Esophagus squamous epithelium (tissue), 5 donors: ENCODE measurements at regions not wholly inside any gene's neighbourhood (a gene's known extent, or its start where the extent isn't known, plus 50 kb on each side); places are given as distances from the start of the nearest gene placed in this dataset.
"Not testable (repeated sequence)": the region's sequence is repeated elsewhere in the genome, so short reads cannot be mapped to it uniquely, and the experiment has no call there.

Experiments used
- DNase-seq: peaks from one replicate; lab custom pipeline; 2025; lab: John Stamatoyannopoulos, UW
- H3K27ac ChIP-seq, 4 donors: fragments of 200-600 bp; sonication (generic); one replicate each; pipeline ENCODE4 v1.5.1; 2016 to 2019; ENCODE audit warnings: mild to moderate bottlenecking in 1 of 4
- H3K27me3 ChIP-seq, 4 donors: fragments of 200-600 bp; sonication (generic); 1 replicate in 3 of 4; 2 replicates in 1 of 4; pipeline versions ENCODE4 v1.5.1 to v1.6.0; 2017 to 2021; ENCODE audit warnings: antibody characterized with exemption in 1 of 4
- H3K36me3 ChIP-seq, 3 donors: fragments of 200-600 bp; sonication (generic); one replicate each; pipeline ENCODE4 v1.5.1; 2016 to 2019
- H3K4me1 ChIP-seq, 3 donors: fragments of 200-600 bp; sonication (generic); one replicate each; pipeline ENCODE4 v1.5.1; 2017 to 2019
- H3K4me3 ChIP-seq, 4 donors: fragments of 200-600 bp; sonication (generic); 1 replicate in 3 of 4; 2 replicates in 1 of 4; pipeline ENCODE4 v1.5.1; 2016 to 2019; ENCODE audit warnings: mild to moderate bottlenecking in 2 of 4, moderate library complexity in 1 of 4
- H3K9me3 ChIP-seq, 3 donors: fragments of 200-600 bp; sonication (generic); one replicate each; pipeline ENCODE4 v1.5.1; 2016 to 2019
- CTCF ChIP-seq, 6 experiments: fragments of 450-650 bp in 4 of 6; fragments of 200-600 bp in 2 of 6; sonication (generic) in 2 of 6; IDR thresholded peaks; one replicate each; pipeline ENCODE4 v1.5.1; 2016 to 2019; ENCODE audit warnings: antibody characterized with exemption in 6 of 6, mild to moderate bottlenecking in 4 of 6, moderate library complexity in 4 of 6
- POLR2A ChIP-seq, 4 donors: fragments of 450-650 bp; IDR thresholded peaks; one replicate each; pipeline ENCODE4 v1.6.1; 2017; ENCODE audit warnings: antibody characterized with exemption in 4 of 4, mild to moderate bottlenecking in 4 of 4, moderate library complexity in 3 of 4
- WGBS, 2 donors: methylation state at CpG; one replicate each; pipeline ENCODE4 v1.1.5; 2018; 5-methylcytosine and 5-hydroxymethylcytosine counted together
- intact Hi-C: fragments of 100-400 bp; cut with DNase I; formaldehyde crosslinking; loops from one replicate; pipeline ENCODE4 v1.15.0; 2022
- donor health status: DM: yes; HTN: yes; CAD: no.

GRCh38 chr4:96407738-96408463 lies 568.0 kb downstream of the PDHA2 start:
- intact Hi-C loops = no loop called here
- DNase-seq = no peak
- no peak overlapping the region for H3K4me3 ChIP-seq
- no peaks in the 10 kb centered on the region for H3K4me1 ChIP-seq
- TF ChIP-seq CTCF (IDR thresholded peaks at IDR 0.05) (no peak), POLR2A (IDR thresholded peaks at IDR 0.05) (no peak)
- no peak overlapping the region for H3K27ac ChIP-seq
- H3K27me3 ChIP-seq = no peaks in the 10 kb centered on the region
- no peaks in the 10 kb centered on the region for H3K9me3 ChIP-seq
- 66 to 76% methylated on average over 5 of the region's 5 CpGs for WGBS, 2 donors
- H3K36me3 ChIP-seq = no peaks in the 10 kb centered on the region

- DNase-seq, H3K9me3 ChIP-seq, H3K36me3 ChIP-seq, H3K4me3 ChIP-seq, intact Hi-C loops, H3K27ac ChIP-seq, H3K27me3 ChIP-seq, H3K4me1 ChIP-seq: not testable (repeated sequence)
- 86 to 90% methylated on average over 15 to 18 of the region's 21 CpGs for WGBS, 2 donors
Measured at GRCh38 chr4:96414853-96415252, 575.0 kb downstream of the PDHA2 start.

- Histone ChIP-seq H3K27me3 (no peaks in the 10 kb centered on the region), H3K4me3 (no peak overlapping the region), H3K27ac (no peak overlapping the region), H3K4me1 (no peaks in the 10 kb centered on the region), H3K36me3 (no peaks in the 10 kb centered on the region), H3K9me3 (no peaks in the 10 kb centered on the region)
- no peak for DNase-seq
- intact Hi-C loops = no loop called here
- TF ChIP-seq POLR2A (IDR thresholded peaks at IDR 0.05) (no peak), CTCF (IDR thresholded peaks at IDR 0.05) (no peak)
Measured at GRCh38 chr4:96429657-96430056, 589.8 kb downstream of the PDHA2 start.

GRCh38 chr4:96431094-96431493 lies 591.2 kb downstream of the PDHA2 start:
- Histone ChIP-seq H3K27me3 (no peaks in the 10 kb centered on the region), H3K27ac (no peak overlapping the region), H3K4me3 (no peak overlapping the region), H3K36me3 (no peaks in the 10 kb centered on the region), H3K9me3 (no peaks in the 10 kb centered on the region), H3K4me1 (no peaks in the 10 kb centered on the region)
- WGBS, 2 donors = 76 to 89% methylated on average over 2 of the region's 2 CpGs
- no peak for DNase-seq
- intact Hi-C loops = no loop called here
- TF ChIP-seq POLR2A (IDR thresholded peaks at IDR 0.05) (no peak), CTCF (IDR thresholded peaks at IDR 0.05) (no peak)

GRCh38 chr4:96448315-96448872 lies 608.5 kb downstream of the PDHA2 start:
- 29 to 52% methylated on average over 3 of the region's 3 CpGs for WGBS, 2 donors
- H3K4me3 ChIP-seq = no peak overlapping the region

More at GRCh38 chr4:96448315-96448872, 608.5 kb downstream of the PDHA2 start:
- peaks cover 0 to 32% (median 14%) of the 10 kb centered on the region in 3 donors for H3K9me3 ChIP-seq
- no peak overlapping the region for H3K27ac ChIP-seq
- H3K4me1 ChIP-seq = no peaks in the 10 kb centered on the region
- TF ChIP-seq CTCF (IDR thresholded peaks at IDR 0.05) (no peak), POLR2A (IDR thresholded peaks at IDR 0.05) (no peak)
- intact Hi-C loops = no loop called here
- H3K27me3 ChIP-seq = no peaks in the 10 kb centered on the region
- no peak for DNase-seq
- no peaks in the 10 kb centered on the region for H3K36me3 ChIP-seq
